Activated CD4-positive, alpha-beta T cell treated with anti-CD3 and anti-CD28 coated beads, Interleukin-2, amount 10 ng/mL, durations not matched to agents 7 days and 5 days (primary cell): ENCODE measurements at regions not wholly inside any gene's neighbourhood (a gene's known extent, or its start where the extent isn't known, plus 50 kb on each side); places are given as distances from the start of the nearest gene placed in this dataset.
"Not testable (repeated sequence)": the region's sequence is repeated elsewhere in the genome, so short reads cannot be mapped to it uniquely, and the experiment has no call there.

Experiments used
- CTCF ChIA-PET: fragments of 350-600 bp; sonication (Branson Sonifier 250); formaldehyde crosslinking; loops from one replicate; lab custom pipeline; 2021; ENCODE audit warnings: antibody characterized with exemption; lab: Charles Lee
- POLR2A ChIA-PET: fragments of 350-600 bp; sonication (Branson Sonifier 250); formaldehyde crosslinking; loops from one replicate; lab custom pipeline; 2021; ENCODE audit warnings: antibody characterized with exemption; lab: Charles Lee
- DNase-seq: peaks from one replicate; pipeline ENCODE4 v3.0.0-alpha.2; 2020
- H3K27ac Mint-ChIP-seq: one replicate; pipeline ENCODE4 v1.8.0; 2021; ENCODE audit warnings: mild to moderate bottlenecking, moderate library complexity, mixed read lengths
- H3K27me3 Mint-ChIP-seq: one replicate; pipeline ENCODE4 v1.8.0; 2021; ENCODE audit warnings: mixed read lengths
- H3K36me3 Mint-ChIP-seq: one replicate; pipeline ENCODE4 v1.8.0; 2021; ENCODE audit warnings: low read depth, mixed read lengths
- H3K4me1 Mint-ChIP-seq: one replicate; pipeline ENCODE4 v1.8.0; 2021; ENCODE audit warnings: mixed read lengths
- H3K4me3 Mint-ChIP-seq: one replicate; pipeline ENCODE4 v1.8.0; 2021; ENCODE audit warnings: mild to moderate bottlenecking, moderate library complexity, mixed read lengths
- H3K9me3 Mint-ChIP-seq: one replicate; pipeline ENCODE4 v1.8.0; 2021; ENCODE audit warnings: mixed read lengths

GRCh38 chr17:26881195-26881594 lies 412.7 kb upstream of the WSB1 start:
- H3K27me3 Mint-ChIP-seq, CTCF ChIA-PET, DNase-seq, H3K36me3 Mint-ChIP-seq, H3K4me1 Mint-ChIP-seq, H3K9me3 Mint-ChIP-seq, H3K27ac Mint-ChIP-seq, H3K4me3 Mint-ChIP-seq, POLR2A ChIA-PET: not testable (repeated sequence)

- POLR2A ChIA-PET, H3K4me1 Mint-ChIP-seq, H3K27ac Mint-ChIP-seq, H3K27me3 Mint-ChIP-seq, DNase-seq, H3K36me3 Mint-ChIP-seq, H3K4me3 Mint-ChIP-seq, H3K9me3 Mint-ChIP-seq, CTCF ChIA-PET: not testable (repeated sequence)
These were observed 411.7 kb upstream of the WSB1 start for GRCh38 chr17:26882097-26882761.

- H3K4me1 Mint-ChIP-seq, H3K27ac Mint-ChIP-seq, H3K36me3 Mint-ChIP-seq, H3K4me3 Mint-ChIP-seq, H3K9me3 Mint-ChIP-seq, CTCF ChIA-PET, DNase-seq, H3K27me3 Mint-ChIP-seq, POLR2A ChIA-PET: not testable (repeated sequence)
These were observed 409.8 kb upstream of the WSB1 start for GRCh38 chr17:26883878-26884740.

- H3K36me3 Mint-ChIP-seq, H3K27ac Mint-ChIP-seq, DNase-seq, H3K4me3 Mint-ChIP-seq, H3K9me3 Mint-ChIP-seq, POLR2A ChIA-PET, H3K4me1 Mint-ChIP-seq, H3K27me3 Mint-ChIP-seq, CTCF ChIA-PET: not testable (repeated sequence)
These were observed 409.2 kb upstream of the WSB1 start for GRCh38 chr17:26884741-26885059.

- ChIA-PET CTCF (interaction anchor here (1.1 to 1.2 kb wide), 2 partner anchors 265 to 965 kb away, joined by 6 to 15 read pairs; no protein-coding TSS in a partner anchor), POLR2A (interaction anchor here (0.6 kb wide), 1 partner anchor 281 kb away, joined by 3 read pairs; no protein-coding TSS in a partner anchor)
- H3K4me3 Mint-ChIP-seq, H3K4me1 Mint-ChIP-seq, H3K27ac Mint-ChIP-seq, H3K36me3 Mint-ChIP-seq, H3K27me3 Mint-ChIP-seq, H3K9me3 Mint-ChIP-seq: not testable (repeated sequence)
- peak; percentile 39 for DNase-seq
These were observed 408.5 kb upstream of the WSB1 start for GRCh38 chr17:26885244-26885970.
